ENCODE measurements at regions not wholly inside any gene's neighbourhood (a gene's known extent, or its start where the extent isn't known, plus 50 kb on each side); places are given as distances from the start of the nearest gene placed in this dataset.

DNA sequence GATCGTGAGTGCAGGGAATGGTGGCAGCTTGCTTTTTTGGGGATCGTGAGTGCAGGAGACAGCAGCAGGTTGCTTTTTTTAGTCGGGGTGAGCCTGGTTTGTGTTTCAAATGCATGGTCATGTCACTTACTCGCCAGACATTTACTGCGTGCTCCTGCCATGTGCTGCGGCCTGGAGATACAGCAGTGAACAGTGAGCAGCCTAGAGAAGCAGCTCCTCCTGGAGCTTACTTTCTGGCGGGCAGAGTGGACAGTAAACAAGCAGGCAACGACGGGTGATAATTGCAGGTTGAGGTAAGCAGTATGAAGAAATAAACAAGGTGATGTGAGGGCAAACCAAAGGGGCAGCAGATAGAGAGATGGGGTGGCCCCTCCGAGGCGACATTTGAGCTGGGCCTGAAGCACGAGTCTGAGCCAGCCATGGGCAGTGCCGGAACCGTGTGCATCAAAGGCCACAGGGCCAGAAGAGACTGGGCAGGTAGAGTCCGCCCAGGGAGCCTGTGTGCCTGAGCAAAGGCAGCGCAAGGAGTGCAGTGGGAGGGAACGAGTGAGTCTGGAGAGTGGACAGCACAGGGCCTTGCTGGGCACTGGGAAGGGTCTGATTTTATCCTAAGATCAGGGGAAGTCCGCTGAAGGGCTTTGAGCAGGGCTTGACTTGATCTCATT is 57.3 kb upstream of the RASA2 start:
- TF ChIP-seq POLR2A (IDR thresholded peaks at IDR 0.05), result no peak
- TF ChIP-seq, protein P1, sequence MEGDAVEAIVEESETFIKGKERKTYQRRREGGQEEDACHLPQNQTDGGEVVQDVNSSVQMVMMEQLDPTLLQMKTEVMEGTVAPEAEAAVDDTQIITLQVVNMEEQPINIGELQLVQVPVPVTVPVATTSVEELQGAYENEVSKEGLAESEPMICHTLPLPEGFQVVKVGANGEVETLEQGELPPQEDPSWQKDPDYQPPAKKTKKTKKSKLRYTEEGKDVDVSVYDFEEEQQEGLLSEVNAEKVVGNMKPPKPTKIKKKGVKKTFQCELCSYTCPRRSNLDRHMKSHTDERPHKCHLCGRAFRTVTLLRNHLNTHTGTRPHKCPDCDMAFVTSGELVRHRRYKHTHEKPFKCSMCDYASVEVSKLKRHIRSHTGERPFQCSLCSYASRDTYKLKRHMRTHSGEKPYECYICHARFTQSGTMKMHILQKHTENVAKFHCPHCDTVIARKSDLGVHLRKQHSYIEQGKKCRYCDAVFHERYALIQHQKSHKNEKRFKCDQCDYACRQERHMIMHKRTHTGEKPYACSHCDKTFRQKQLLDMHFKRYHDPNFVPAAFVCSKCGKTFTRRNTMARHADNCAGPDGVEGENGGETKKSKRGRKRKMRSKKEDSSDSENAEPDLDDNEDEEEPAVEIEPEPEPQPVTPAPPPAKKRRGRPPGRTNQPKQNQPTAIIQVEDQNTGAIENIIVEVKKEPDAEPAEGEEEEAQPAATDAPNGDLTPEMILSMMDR (IDR thresholded peaks at IDR 0.05), result no peak
